Loucy (cell line): ENCODE measurements at regions not wholly inside any gene's neighbourhood (a gene's known extent, or its start where the extent isn't known, plus 50 kb on each side); places are given as distances from the start of the nearest gene placed in this dataset.

Experiments
- EZH2phosphoT487 ChIP-seq: fragments of 200-600 bp; IDR thresholded peaks from 2 replicates; pipeline ENCODE4 v1.6.1; 2018; ENCODE audit warnings: antibody characterized with exemption, mild to moderate bottlenecking, moderate library complexity, borderline replicate concordance
- TF ChIP-seq, protein P1 (sequence below): fragments of 200-600 bp; sonication (generic); conservative IDR thresholded peaks from 2 replicates; pipeline ENCODE4 v1.5.1; 2014; ENCODE audit warnings: mild to moderate bottlenecking, antibody characterized with exemption, low read length

DNA sequence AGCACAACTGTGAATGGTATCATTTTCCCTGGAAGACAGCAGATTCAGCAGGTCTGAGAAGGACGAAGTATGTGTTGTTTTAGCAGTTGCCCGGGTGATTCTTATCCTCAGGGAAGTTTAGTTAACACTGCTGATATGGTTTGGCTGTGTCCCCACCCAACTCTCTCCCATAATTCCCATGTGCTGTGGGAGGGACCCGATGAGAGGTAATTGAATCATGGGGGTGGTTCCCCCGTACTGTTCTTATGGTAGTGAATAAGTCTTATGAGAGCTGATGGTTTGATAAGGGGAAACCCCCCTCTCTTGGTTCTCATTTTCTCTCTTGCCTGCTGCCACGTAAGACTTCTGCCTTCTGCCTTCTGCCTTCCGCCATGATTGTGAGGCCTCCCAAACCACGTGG is 81.0 kb upstream of the UBAC2 start:
- TF ChIP-seq, protein P1, sequence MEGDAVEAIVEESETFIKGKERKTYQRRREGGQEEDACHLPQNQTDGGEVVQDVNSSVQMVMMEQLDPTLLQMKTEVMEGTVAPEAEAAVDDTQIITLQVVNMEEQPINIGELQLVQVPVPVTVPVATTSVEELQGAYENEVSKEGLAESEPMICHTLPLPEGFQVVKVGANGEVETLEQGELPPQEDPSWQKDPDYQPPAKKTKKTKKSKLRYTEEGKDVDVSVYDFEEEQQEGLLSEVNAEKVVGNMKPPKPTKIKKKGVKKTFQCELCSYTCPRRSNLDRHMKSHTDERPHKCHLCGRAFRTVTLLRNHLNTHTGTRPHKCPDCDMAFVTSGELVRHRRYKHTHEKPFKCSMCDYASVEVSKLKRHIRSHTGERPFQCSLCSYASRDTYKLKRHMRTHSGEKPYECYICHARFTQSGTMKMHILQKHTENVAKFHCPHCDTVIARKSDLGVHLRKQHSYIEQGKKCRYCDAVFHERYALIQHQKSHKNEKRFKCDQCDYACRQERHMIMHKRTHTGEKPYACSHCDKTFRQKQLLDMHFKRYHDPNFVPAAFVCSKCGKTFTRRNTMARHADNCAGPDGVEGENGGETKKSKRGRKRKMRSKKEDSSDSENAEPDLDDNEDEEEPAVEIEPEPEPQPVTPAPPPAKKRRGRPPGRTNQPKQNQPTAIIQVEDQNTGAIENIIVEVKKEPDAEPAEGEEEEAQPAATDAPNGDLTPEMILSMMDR = no peak
- TF ChIP-seq EZH2phosphoT487 = no peak
